CD4-positive, alpha-beta memory T cell (primary cell): ENCODE measurements at regions not wholly inside any gene's neighbourhood (a gene's known extent, or its start where the extent isn't known, plus 50 kb on each side); places are given as distances from the start of the nearest gene placed in this dataset.
"Not testable (repeated sequence)": the region's sequence is repeated elsewhere in the genome, so short reads cannot be mapped to it uniquely, and the experiment has no call there.

Experiments used
- CTCF ChIA-PET: fragments of 350-600 bp; sonication (Branson Sonifier 250); formaldehyde crosslinking; loops from one replicate; lab custom pipeline; 2021; ENCODE audit warnings: inconsistent platforms; ENCODE audit not compliant: partially characterized antibody; lab: Charles Lee
- POLR2A ChIA-PET: fragments of 350-600 bp; sonication (Branson Sonifier 250); formaldehyde crosslinking; loops from one replicate; lab custom pipeline; 2021; ENCODE audit not compliant: partially characterized antibody; lab: Charles Lee
- DNase-seq, 5 donors: peaks; one replicate each; pipeline versions ENCODE4 v3.0.0 to v3.0.0-alpha.2; 2020 to 2022; ENCODE audit warnings: mixed read lengths in 1 of 5
- H3K27ac ChIP-seq: one replicate; pipeline ENCODE4 v1.7.0; 2013; ENCODE audit warnings: low read depth, low read length
- H3K27me3 ChIP-seq: 2 replicates; pipeline ENCODE4 v1.7.0; 2013; ENCODE audit warnings: mild to moderate bottlenecking, low read length, moderate library complexity; ENCODE audit not compliant: insufficient read depth
- H3K36me3 ChIP-seq: 2 replicates; pipeline ENCODE4 v1.7.0; 2013; ENCODE audit warnings: mild to moderate bottlenecking, low read length, moderate library complexity; ENCODE audit not compliant: insufficient read depth
- H3K4me1 ChIP-seq: 2 replicates; pipeline ENCODE4 v1.7.0; 2013; ENCODE audit warnings: mild to moderate bottlenecking, low read length, moderate library complexity; ENCODE audit not compliant: insufficient read depth
- H3K4me3 ChIP-seq, 2 donors: one replicate each; pipeline ENCODE4 v1.7.0; 2013; ENCODE audit warnings: low read length in 2 of 2, mild to moderate bottlenecking in 1 of 2
- H3K9me3 ChIP-seq, 2 donors: one replicate each; pipeline ENCODE4 v1.7.0; 2013; ENCODE audit warnings: low read length in 2 of 2, control low read depth in 1 of 2; ENCODE audit not compliant: control insufficient read depth in 1 of 2
- H3K27ac Mint-ChIP-seq, 7 donors: one replicate each; pipeline ENCODE4 v1.8.0; 2020 to 2021; ENCODE audit warnings: mixed read lengths in 7 of 7, mild to moderate bottlenecking in 6 of 7, inconsistent platforms in 3 of 7, moderate library complexity in 3 of 7
- H3K27me3 Mint-ChIP-seq, 2 donors: one replicate each; pipeline ENCODE4 v1.8.0; 2020 to 2021; ENCODE audit warnings: mixed read lengths in 2 of 2
- H3K36me3 Mint-ChIP-seq, 2 donors: one replicate each; pipeline ENCODE4 v1.8.0; 2020 to 2021; ENCODE audit warnings: mixed read lengths in 2 of 2, inconsistent platforms in 1 of 2, mild to moderate bottlenecking in 1 of 2
- H3K4me1 Mint-ChIP-seq, 4 donors: one replicate each; pipeline ENCODE4 v1.8.0; 2020 to 2021; ENCODE audit warnings: mixed read lengths in 4 of 4, mild to moderate bottlenecking in 1 of 4
- H3K4me3 Mint-ChIP-seq, 8 donors: one replicate each; pipeline ENCODE4 v1.8.0; 2020 to 2021; ENCODE audit warnings: mixed read lengths in 8 of 8, mild to moderate bottlenecking in 7 of 8, moderate library complexity in 6 of 8, inconsistent platforms in 3 of 8
- H3K9me3 Mint-ChIP-seq, 8 donors: one replicate each; pipeline ENCODE4 v1.8.0; 2020 to 2021; ENCODE audit warnings: mixed read lengths in 8 of 8, mild to moderate bottlenecking in 5 of 8, inconsistent platforms in 3 of 8, moderate library complexity in 1 of 8
- intact Hi-C: fragments of 100-400 bp; cut with micrococcal nuclease; formaldehyde crosslinking; loops from one replicate; pipeline ENCODE4 v1.15.1; 2023

DNA sequence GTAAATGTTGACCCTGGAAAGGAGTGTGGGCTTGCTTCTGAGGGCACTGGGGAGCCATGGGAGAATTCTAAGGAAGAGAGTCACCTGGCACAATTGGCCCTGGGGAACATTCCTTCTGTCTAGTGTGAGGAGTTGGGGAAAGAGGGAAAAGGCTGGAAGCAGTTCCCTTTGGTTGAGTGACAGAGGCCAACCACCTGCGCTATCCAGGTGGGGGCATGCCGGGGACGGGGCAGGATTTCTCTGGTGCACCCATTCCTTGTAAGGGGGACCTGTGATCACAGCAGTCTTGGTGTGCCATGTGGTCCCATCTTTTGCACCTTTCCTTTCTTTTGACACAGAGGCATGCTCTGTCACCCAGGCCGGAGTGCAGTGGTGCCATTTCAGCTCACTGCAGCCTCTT lies 92.1 kb upstream of the GRK3 start:
- POLR2A ChIA-PET: no interaction called here
- Histone ChIP-seq H3K36me3 (no peaks in the 10 kb centered on the region), H3K27ac (no peak overlapping the region), H3K4me3 (no peak overlapping the region), H3K4me1 (no peaks in the 10 kb centered on the region), H3K27me3 (no peaks in the 10 kb centered on the region), H3K9me3 (no peaks in the 10 kb centered on the region)
- H3K36me3 Mint-ChIP-seq: peaks cover 11 to 23% of the 10 kb centered on the region in 2 donors
- CTCF ChIA-PET: no interaction called here
- peaks cover 0 to 2% (median 0%) of the 10 kb centered on the region in 8 donors for H3K9me3 Mint-ChIP-seq
- no peak overlapping the region for H3K4me3 Mint-ChIP-seq
- H3K27me3 Mint-ChIP-seq: no peaks in the 10 kb centered on the region
- H3K27ac Mint-ChIP-seq: no peak overlapping the region
- peaks cover 0 to 4% (median 0%) of the 10 kb centered on the region in 4 donors for H3K4me1 Mint-ChIP-seq
- no peak for DNase-seq
- intact Hi-C loops: no loop called here

DNA sequence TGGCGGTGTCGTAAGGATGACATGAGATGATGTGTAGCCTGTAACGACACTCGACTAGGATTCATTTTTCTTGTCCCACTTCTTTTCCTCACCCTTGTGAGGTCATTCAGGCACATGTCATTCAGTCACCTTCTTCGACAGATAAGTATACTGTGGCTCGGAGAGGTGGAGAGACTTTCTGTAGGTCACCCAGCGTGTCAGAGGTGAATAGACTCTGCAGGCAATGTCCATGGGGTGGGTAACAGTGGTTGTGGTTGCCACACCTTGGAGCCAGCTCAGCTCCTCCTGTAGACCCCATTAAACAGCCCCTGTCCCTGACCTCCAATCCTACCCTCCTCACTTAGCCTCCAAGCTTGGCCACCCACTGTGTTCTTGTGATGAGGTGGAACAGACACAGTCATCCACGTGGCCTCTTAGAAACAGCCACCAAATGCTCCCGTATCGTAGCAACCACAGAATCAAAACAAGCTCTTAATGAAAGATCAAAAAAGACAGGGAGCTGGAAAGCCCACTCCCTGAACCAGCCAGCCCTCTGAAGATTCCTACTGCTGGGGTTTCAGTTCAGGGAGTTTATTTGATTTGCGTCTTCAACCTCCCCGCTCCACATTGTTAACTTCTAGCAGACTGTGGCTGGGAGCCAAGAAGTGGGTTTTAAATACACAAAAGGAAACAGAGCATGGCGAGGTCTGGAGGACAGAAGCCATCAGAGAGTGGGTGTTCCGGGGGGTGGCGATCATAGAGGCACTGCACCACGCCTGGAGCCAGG lies 89.0 kb upstream of the GRK3 start:
- H3K36me3 Mint-ChIP-seq: peaks cover 14 to 31% of the 10 kb centered on the region in 2 donors
- Histone ChIP-seq H3K4me1 (no peaks in the 10 kb centered on the region), H3K36me3 (no peaks in the 10 kb centered on the region), H3K27me3 (no peaks in the 10 kb centered on the region), H3K27ac (no peak overlapping the region), H3K4me3 (no peak overlapping the region), H3K9me3 (no peaks in the 10 kb centered on the region)
- no peak overlapping the region for H3K4me3 Mint-ChIP-seq
- peaks cover 0 to 2% (median 0%) of the 10 kb centered on the region in 8 donors for H3K9me3 Mint-ChIP-seq
- peaks cover 0 to 4% (median 0%) of the 10 kb centered on the region in 4 donors for H3K4me1 Mint-ChIP-seq
- intact Hi-C loops: no loop called here
- H3K27me3 Mint-ChIP-seq: no peaks in the 10 kb centered on the region
- ChIA-PET CTCF (no interaction called here), POLR2A (no interaction called here)
- H3K27ac Mint-ChIP-seq: no peak overlapping the region
- DNase-seq: no peak

- H3K27ac Mint-ChIP-seq: no peak overlapping the region
- no peak overlapping the region for H3K27ac ChIP-seq
- no peaks in the 10 kb centered on the region for H3K27me3 ChIP-seq
- no peak overlapping the region for H3K4me3 ChIP-seq
- POLR2A ChIA-PET: no interaction called here
- H3K4me1 Mint-ChIP-seq: peaks cover 0 to 4% (median 0%) of the 10 kb centered on the region in 4 donors
- peaks cover 2% of the 10 kb centered on the region for H3K36me3 ChIP-seq
- no peaks in the 10 kb centered on the region for H3K4me1 ChIP-seq
- no peaks in the 10 kb centered on the region for H3K27me3 Mint-ChIP-seq
- no peak overlapping the region for H3K4me3 Mint-ChIP-seq
- CTCF ChIA-PET: no interaction called here
- H3K9me3 Mint-ChIP-seq: peaks cover 0 to 2% (median 0%) of the 10 kb centered on the region in 8 donors
- H3K9me3 ChIP-seq: no peaks in the 10 kb centered on the region
- no peak for DNase-seq
- peaks cover 28 to 49% of the 10 kb centered on the region in 2 donors for H3K36me3 Mint-ChIP-seq
- intact Hi-C loops: no loop called here
These were observed 87.1 kb upstream of the GRK3 start for GRCh38 chr22:25477358-25477757.

GRCh38 chr22:25478111-25478510 lies 86.4 kb upstream of the GRK3 start:
- Mint-ChIP-seq H3K36me3 (peaks cover 34 to 56% of the 10 kb centered on the region in 2 donors), H3K9me3 (peaks cover 0 to 2% (median 0%) of the 10 kb centered on the region in 8 donors), H3K4me1 (peaks cover 0 to 4% (median 0%) of the 10 kb centered on the region in 4 donors), H3K27me3 (no peaks in the 10 kb centered on the region), H3K4me3 (no peak overlapping the region), H3K27ac (no peak overlapping the region)
- CTCF ChIA-PET: no interaction called here
- Histone ChIP-seq H3K27ac (no peak overlapping the region), H3K4me1 (no peaks in the 10 kb centered on the region), H3K9me3 (no peaks in the 10 kb centered on the region), H3K4me3 (no peak overlapping the region), H3K36me3 (peaks cover 3% of the 10 kb centered on the region), H3K27me3 (no peaks in the 10 kb centered on the region)
- intact Hi-C loops: no loop called here
- POLR2A ChIA-PET: no interaction called here
- no peak for DNase-seq

DNA sequence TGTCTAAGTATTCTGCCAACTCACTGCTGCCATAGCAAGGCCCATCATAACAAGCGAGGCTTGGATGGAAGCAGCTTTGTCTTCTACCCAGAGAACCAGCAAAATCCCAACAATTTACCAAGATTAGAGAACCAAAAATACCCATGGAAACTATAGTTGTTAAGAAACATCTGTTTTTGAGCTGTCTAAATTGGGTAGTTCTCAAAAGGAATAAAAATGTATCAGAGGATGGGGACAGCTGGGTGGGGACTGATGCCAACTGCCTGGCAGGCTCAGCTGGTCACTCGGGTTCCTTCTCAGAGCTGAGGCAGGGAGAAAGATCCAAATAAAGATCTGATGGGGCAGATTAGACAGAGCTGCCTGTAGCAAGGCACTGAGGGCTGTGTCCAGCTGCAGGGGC lies 85.9 kb upstream of the GRK3 start:
- Mint-ChIP-seq H3K9me3 (peaks cover 0 to 2% (median 0%) of the 10 kb centered on the region in 8 donors), H3K4me1 (peaks cover 0 to 4% (median 0%) of the 10 kb centered on the region in 4 donors), H3K27me3 (no peaks in the 10 kb centered on the region), H3K36me3 (peaks cover 38 to 58% of the 10 kb centered on the region in 2 donors), H3K4me3 (no peak overlapping the region), H3K27ac (no peak overlapping the region)
- Histone ChIP-seq H3K4me3 (no peak overlapping the region), H3K27me3 (no peaks in the 10 kb centered on the region), H3K27ac (no peak overlapping the region), H3K4me1 (no peaks in the 10 kb centered on the region), H3K36me3 (peaks cover 3% of the 10 kb centered on the region), H3K9me3 (no peaks in the 10 kb centered on the region)
- ChIA-PET CTCF (no interaction called here), POLR2A (no interaction called here)
- DNase-seq: no peak
- intact Hi-C loops: no loop called here

DNA sequence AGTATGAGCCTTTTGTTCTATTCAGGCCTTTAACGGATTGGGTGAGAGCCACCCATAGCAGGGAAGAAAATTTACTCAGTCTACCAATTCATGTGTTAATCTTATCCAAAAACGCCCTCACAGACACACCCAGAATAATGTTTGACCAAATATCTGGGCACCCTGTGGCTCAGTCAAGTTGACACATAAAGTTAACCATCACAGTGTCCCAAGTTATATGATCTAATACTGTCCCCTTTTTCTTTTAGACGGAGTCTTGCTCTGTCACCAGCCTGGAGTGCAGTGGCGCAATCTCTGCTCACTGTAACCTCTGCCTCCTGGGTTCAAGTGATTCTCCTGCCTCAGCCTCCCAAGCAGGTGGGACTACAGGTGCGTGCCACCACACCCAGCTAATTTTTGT lies 83.6 kb upstream of the GRK3 start:
- peaks cover 57 to 70% of the 10 kb centered on the region in 2 donors for H3K36me3 Mint-ChIP-seq
- POLR2A ChIA-PET, H3K9me3 ChIP-seq: not testable (repeated sequence)

GRCh38 chr22:25482091-25482760 lies 82.2 kb upstream of the GRK3 start:
- Histone ChIP-seq H3K9me3 (no peaks in the 10 kb centered on the region), H3K36me3 (peaks cover 3% of the 10 kb centered on the region), H3K27ac (no peak overlapping the region), H3K27me3 (no peaks in the 10 kb centered on the region), H3K4me3 (no peak overlapping the region), H3K4me1 (no peaks in the 10 kb centered on the region)
- Mint-ChIP-seq H3K27me3 (no peaks in the 10 kb centered on the region), H3K4me1 (no peaks in the 10 kb centered on the region), H3K9me3 (peaks cover 0 to 2% (median 0%) of the 10 kb centered on the region in 8 donors), H3K4me3 (no peak overlapping the region), H3K27ac (peak overlapping the region in 1 of 7 donors; percentile 5), H3K36me3 (peaks cover 50 to 71% of the 10 kb centered on the region in 2 donors)
- POLR2A ChIA-PET: no interaction called here
- no peak for DNase-seq
- intact Hi-C loops: no loop called here
- CTCF ChIA-PET: no interaction called here

More for the DNA sequence above, 83.6 kb upstream of the GRK3 start:
- H3K36me3 ChIP-seq, H3K27ac Mint-ChIP-seq, H3K4me3 Mint-ChIP-seq, H3K27me3 Mint-ChIP-seq, DNase-seq, H3K4me3 ChIP-seq, H3K4me1 ChIP-seq, CTCF ChIA-PET, H3K4me1 Mint-ChIP-seq, H3K27ac ChIP-seq, intact Hi-C loops, H3K9me3 Mint-ChIP-seq, H3K27me3 ChIP-seq: not testable (repeated sequence)
